Right ventricle myocardium inferior (tissue), 1 donor: ENCODE measurements at regions not wholly inside any gene's neighbourhood (a gene's known extent, or its start where the extent isn't known, plus 50 kb on each side); places are given as distances from the start of the nearest gene placed in this dataset.
A peak's percentile ranks its signal among the peaks of the same experiment; 100 is the strongest.
"Not testable (repeated sequence)": the region's sequence is repeated elsewhere in the genome, so short reads cannot be mapped to it uniquely, and the experiment has no call there.

Experiments
- ATAC-seq: fragments of 200-7000 bp; cut with Tn5 transposase; one replicate; pipeline ENCODE4 v1.9.1; 2020; ENCODE audit warnings: mild to moderate bottlenecking, moderate library complexity
- DNase-seq: peaks from one replicate; pipeline ENCODE4 v3.0.0; 2021; ENCODE audit errors: missing footprints
- intact Hi-C: fragments of 100-400 bp; cut with DNase I; formaldehyde crosslinking; loops from one replicate; pipeline ENCODE4 v1.11.0; 2022
- donor health status: DM: no; HTN: yes; CAD: no; lungs with severe emphysema.

- no peak for ATAC-seq
- intact Hi-C loops: no loop called here
Measured at GRCh38 chr4:77354550-77354949, 197.5 kb downstream of the CCNG2 start.

GRCh38 chr4:77355731-77356130 lies 198.7 kb downstream of the CCNG2 start:
- ATAC-seq (no peak), DNase-seq (no peak)
- intact Hi-C loops: no loop called here

More at GRCh38 chr4:77354550-77354949, 197.5 kb downstream of the CCNG2 start:
- no peak for DNase-seq

- DNase-seq: no peak
- ATAC-seq: no peak
- intact Hi-C loops: loop anchor here (1.0 kb wide), 1 partner anchor 118 kb away; no protein-coding TSS in a partner anchor
Measured at GRCh38 chr4:77358315-77358928, 201.4 kb downstream of the CCNG2 start.

GRCh38 chr4:77360451-77360850 lies 203.4 kb downstream of the CCNG2 start:
- no peak for ATAC-seq
- intact Hi-C loops: no loop called here
- DNase-seq: no peak

- DNase-seq, intact Hi-C loops: not testable (repeated sequence)
- ATAC-seq: peak; percentile 20
Measured at GRCh38 chr4:77366876-77367275, 209.9 kb downstream of the CCNG2 start.

GRCh38 chr4:77367638-77368037 lies 210.6 kb downstream of the CCNG2 start:
- DNase-seq: no peak
- intact Hi-C loops: no loop called here
- no peak for ATAC-seq

- intact Hi-C loops: no loop called here
- DNase-seq (no peak), ATAC-seq (no peak)
Measured at GRCh38 chr4:77372375-77372774, 215.4 kb downstream of the CCNG2 start.

- intact Hi-C loops: no loop called here
- DNase-seq: no peak
- ATAC-seq: no peak
Measured at GRCh38 chr4:77375866-77376607, 219.0 kb downstream of the CCNG2 start.

- ATAC-seq (no peak), DNase-seq (peak; percentile 65)
- intact Hi-C loops: no loop called here
Measured at GRCh38 chr4:77376788-77377460, 219.9 kb downstream of the CCNG2 start.

- intact Hi-C loops: no loop called here
- ATAC-seq (no peak), DNase-seq (no peak)
Measured at GRCh38 chr4:77384094-77384493, 221.5 kb upstream of the CXCL13 start.

GRCh38 chr4:77385124-77385969 lies 220.3 kb upstream of the CXCL13 start:
- ATAC-seq (peak; percentile 70), DNase-seq (no peak)
- intact Hi-C loops: loop anchor here (1.0 to 5.0 kb wide), 3 partner anchors 48 to 232 kb away; no protein-coding TSS in a partner anchor

GRCh38 chr4:77393996-77394395 lies 211.6 kb upstream of the CXCL13 start:
- intact Hi-C loops: no loop called here
- DNase-seq (no peak), ATAC-seq (no peak)

GRCh38 chr4:77395481-77395880 lies 210.1 kb upstream of the CXCL13 start:
- intact Hi-C loops: no loop called here
- DNase-seq: no peak
- ATAC-seq: no peak

GRCh38 chr4:77398256-77398655 lies 207.4 kb upstream of the CXCL13 start:
- intact Hi-C loops: no loop called here
- ATAC-seq: no peak
- no peak for DNase-seq

- intact Hi-C loops: no loop called here
- no peak for ATAC-seq
- DNase-seq: no peak
Measured at GRCh38 chr4:77399831-77400230, 205.8 kb upstream of the CXCL13 start.

GRCh38 chr4:77413766-77414165 lies 191.9 kb upstream of the CXCL13 start:
- intact Hi-C loops: no loop called here
- no peak for ATAC-seq
- no peak for DNase-seq

GRCh38 chr4:77415689-77416088 lies 189.9 kb upstream of the CXCL13 start:
- ATAC-seq: no peak

GRCh38 chr4:77418333-77418732 lies 187.3 kb upstream of the CXCL13 start:
- intact Hi-C loops: no loop called here
- ATAC-seq (no peak), DNase-seq (no peak)

More at GRCh38 chr4:77415689-77416088, 189.9 kb upstream of the CXCL13 start:
- intact Hi-C loops: no loop called here
- DNase-seq: no peak

- intact Hi-C loops: no loop called here
- DNase-seq: no peak
- ATAC-seq: no peak
Measured at GRCh38 chr4:77430847-77431246, 174.8 kb upstream of the CXCL13 start.
